Upper lobe of left lung (tissue), 6 donors: ENCODE measurements at regions not wholly inside any gene's neighbourhood (a gene's known extent, or its start where the extent isn't known, plus 50 kb on each side); places are given as distances from the start of the nearest gene placed in this dataset.

Experiments
- ATAC-seq, 2 donors: fragments of 200-7000 bp; cut with Tn5 transposase; one replicate each; pipeline ENCODE4 v1.9.1; 2022; ENCODE audit warnings: mild to moderate bottlenecking in 2 of 2, moderate library complexity in 2 of 2; ENCODE audit not compliant: low FRiP score in 2 of 2
- DNase-seq, 2 donors: peaks; one replicate each; pipeline ENCODE4 v3.0.0-alpha.2; 2019 to 2020
- H3K27ac ChIP-seq, 4 donors: fragments of 200-600 bp; sonication (generic); one replicate each; pipeline ENCODE4 v1.5.1; 2016 to 2019
- H3K27me3 ChIP-seq, 4 donors: fragments of 200-600 bp; sonication (generic); one replicate each; pipeline ENCODE4 v1.5.1; 2017 to 2019
- H3K36me3 ChIP-seq, 4 donors: fragments of 200-600 bp; sonication (generic); one replicate each; pipeline ENCODE4 v1.5.1; 2016 to 2019
- H3K4me1 ChIP-seq, 4 donors: fragments of 200-600 bp; sonication (generic); one replicate each; pipeline ENCODE4 v1.5.1; 2018 to 2019
- H3K4me3 ChIP-seq, 4 donors: fragments of 200-600 bp; sonication (generic); one replicate each; pipeline ENCODE4 v1.5.1; 2017 to 2019; ENCODE audit warnings: mild to moderate bottlenecking in 2 of 4, moderate library complexity in 1 of 4
- H3K9me3 ChIP-seq, 4 donors: fragments of 200-600 bp; sonication (generic); one replicate each; pipeline ENCODE4 v1.5.1; 2018 to 2019
- EP300 ChIP-seq, 4 donors: sonication (generic); formaldehyde crosslinking; IDR thresholded peaks; one replicate each; pipeline ENCODE4 v1.5.1; 2017; ENCODE audit warnings: antibody characterized with exemption in 4 of 4, control low read depth in 2 of 4
- POLR2A ChIP-seq, 4 donors: fragments of 450-650 bp; IDR thresholded peaks; one replicate each; pipeline ENCODE4 v1.5.1; 2016 to 2017; ENCODE audit warnings: antibody characterized with exemption in 4 of 4, mild to moderate bottlenecking in 2 of 4
- POLR2AphosphoS5 ChIP-seq, 2 donors: sonication (generic); formaldehyde crosslinking; IDR thresholded peaks; one replicate each; pipeline ENCODE4 v1.5.1; 2017; ENCODE audit warnings: antibody characterized with exemption in 2 of 2
- WGBS, 2 donors: methylation state at CpG; one replicate each; pipeline ENCODE4 v1.1.5; 2017 to 2018; 5-methylcytosine and 5-hydroxymethylcytosine counted together
- TF ChIP-seq, protein P1 (sequence below), 6 experiments: fragments of 450-650 bp in 4 of 6; fragments of 200-600 bp in 2 of 6; sonication (generic) in 2 of 6; IDR thresholded peaks; one replicate each; pipeline ENCODE4 v1.5.1; 2016 to 2019; ENCODE audit warnings: antibody characterized with exemption in 6 of 6
- donor health status: DM: no; HTN: no; CAD: no; lungs with moderate emphysema.
- donor health status: DM: no; HTN: yes; CAD: no; lungs with severe emphysema.

GRCh38 chr10:33552290-33552689 is 217.8 kb upstream of the NRP1 start:
- DNase-seq (no peak), ATAC-seq (no peak)
- Histone ChIP-seq H3K4me3 (no peak overlapping the region), H3K27ac (no peak overlapping the region), H3K9me3 (no peaks in the 10 kb centered on the region), H3K4me1 (no peaks in the 10 kb centered on the region), H3K27me3 (no peaks in the 10 kb centered on the region), H3K36me3 (no peaks in the 10 kb centered on the region)
- 73 to 86% methylated on average over 4 of the region's 4 CpGs for WGBS, 2 donors
- TF ChIP-seq, protein P1, sequence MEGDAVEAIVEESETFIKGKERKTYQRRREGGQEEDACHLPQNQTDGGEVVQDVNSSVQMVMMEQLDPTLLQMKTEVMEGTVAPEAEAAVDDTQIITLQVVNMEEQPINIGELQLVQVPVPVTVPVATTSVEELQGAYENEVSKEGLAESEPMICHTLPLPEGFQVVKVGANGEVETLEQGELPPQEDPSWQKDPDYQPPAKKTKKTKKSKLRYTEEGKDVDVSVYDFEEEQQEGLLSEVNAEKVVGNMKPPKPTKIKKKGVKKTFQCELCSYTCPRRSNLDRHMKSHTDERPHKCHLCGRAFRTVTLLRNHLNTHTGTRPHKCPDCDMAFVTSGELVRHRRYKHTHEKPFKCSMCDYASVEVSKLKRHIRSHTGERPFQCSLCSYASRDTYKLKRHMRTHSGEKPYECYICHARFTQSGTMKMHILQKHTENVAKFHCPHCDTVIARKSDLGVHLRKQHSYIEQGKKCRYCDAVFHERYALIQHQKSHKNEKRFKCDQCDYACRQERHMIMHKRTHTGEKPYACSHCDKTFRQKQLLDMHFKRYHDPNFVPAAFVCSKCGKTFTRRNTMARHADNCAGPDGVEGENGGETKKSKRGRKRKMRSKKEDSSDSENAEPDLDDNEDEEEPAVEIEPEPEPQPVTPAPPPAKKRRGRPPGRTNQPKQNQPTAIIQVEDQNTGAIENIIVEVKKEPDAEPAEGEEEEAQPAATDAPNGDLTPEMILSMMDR (IDR thresholded peaks at IDR 0.05) = no peak
- TF ChIP-seq POLR2A (IDR thresholded peaks at IDR 0.05) = no peak
- TF ChIP-seq POLR2AphosphoS5 (IDR thresholded peaks at IDR 0.05) = no peak
- TF ChIP-seq EP300 (IDR thresholded peaks at IDR 0.05) = no peak

DNA sequence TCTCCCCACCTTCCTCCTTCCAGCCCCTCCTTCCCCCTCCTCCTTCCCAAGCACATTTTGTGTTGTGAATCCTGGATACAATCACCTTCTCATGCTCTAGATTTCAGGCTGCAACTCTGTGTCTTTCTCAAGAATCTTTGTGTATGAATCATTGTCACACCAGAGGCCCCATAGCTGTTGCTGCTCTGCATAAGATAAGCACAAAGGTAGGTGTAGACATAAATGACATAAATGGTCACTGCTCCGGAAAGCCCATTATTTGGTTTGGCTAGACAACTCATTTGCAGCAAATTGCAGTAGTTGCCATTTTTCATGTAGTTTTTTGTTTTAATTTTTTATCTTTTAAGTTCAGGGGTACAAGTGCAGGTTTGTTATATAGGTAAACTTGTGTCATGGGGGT is 216.3 kb upstream of the NRP1 start:
- no peaks in the 10 kb centered on the region for H3K9me3 ChIP-seq
- H3K36me3 ChIP-seq = no peaks in the 10 kb centered on the region
- no peak for DNase-seq
- TF ChIP-seq, protein P1 (IDR thresholded peaks at IDR 0.05) = no peak
- no peak for TF ChIP-seq EP300 (IDR thresholded peaks at IDR 0.05)
- TF ChIP-seq POLR2A (IDR thresholded peaks at IDR 0.05) = no peak
- no peak for TF ChIP-seq POLR2AphosphoS5 (IDR thresholded peaks at IDR 0.05)
- ATAC-seq = no peak
- no peak overlapping the region for H3K4me3 ChIP-seq
- H3K4me1 ChIP-seq = no peaks in the 10 kb centered on the region
- H3K27me3 ChIP-seq = no peaks in the 10 kb centered on the region
- 82 to 91% methylated on average over 1 of the region's 1 CpG for WGBS, 2 donors
- no peak overlapping the region for H3K27ac ChIP-seq

DNA sequence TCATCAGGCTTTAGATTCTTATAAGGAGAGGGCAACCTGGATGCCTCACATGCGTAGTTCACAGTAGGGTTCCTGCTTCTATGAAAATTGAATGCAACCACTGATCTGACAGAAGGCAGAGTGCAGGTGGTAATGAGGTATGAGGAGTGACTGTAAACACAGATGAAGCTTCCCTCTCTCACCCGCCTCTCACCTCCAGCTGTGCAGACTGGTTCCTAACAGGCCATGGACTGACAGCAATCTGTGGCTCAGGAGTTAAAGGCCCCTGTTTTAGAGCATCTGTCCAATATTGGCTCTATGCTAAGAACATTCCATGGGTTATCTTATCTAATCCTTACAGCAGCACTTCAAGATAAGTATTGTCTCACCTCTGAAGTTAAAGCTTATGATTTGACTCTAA is 213.5 kb upstream of the NRP1 start:
- 95 to 98% methylated on average over 2 of the region's 2 CpGs for WGBS, 2 donors
- TF ChIP-seq EP300 (IDR thresholded peaks at IDR 0.05) (no peak), POLR2A (IDR thresholded peaks at IDR 0.05) (no peak), POLR2AphosphoS5 (IDR thresholded peaks at IDR 0.05) (no peak)
- TF ChIP-seq, protein P1 (IDR thresholded peaks at IDR 0.05) = no peak
- Histone ChIP-seq H3K4me1 (no peaks in the 10 kb centered on the region), H3K36me3 (no peaks in the 10 kb centered on the region), H3K9me3 (peaks cover 0 to 11% (median 3%) of the 10 kb centered on the region in 4 donors), H3K27me3 (no peaks in the 10 kb centered on the region), H3K4me3 (no peak overlapping the region), H3K27ac (no peak overlapping the region)
- no peak for DNase-seq
- ATAC-seq = no peak

DNA sequence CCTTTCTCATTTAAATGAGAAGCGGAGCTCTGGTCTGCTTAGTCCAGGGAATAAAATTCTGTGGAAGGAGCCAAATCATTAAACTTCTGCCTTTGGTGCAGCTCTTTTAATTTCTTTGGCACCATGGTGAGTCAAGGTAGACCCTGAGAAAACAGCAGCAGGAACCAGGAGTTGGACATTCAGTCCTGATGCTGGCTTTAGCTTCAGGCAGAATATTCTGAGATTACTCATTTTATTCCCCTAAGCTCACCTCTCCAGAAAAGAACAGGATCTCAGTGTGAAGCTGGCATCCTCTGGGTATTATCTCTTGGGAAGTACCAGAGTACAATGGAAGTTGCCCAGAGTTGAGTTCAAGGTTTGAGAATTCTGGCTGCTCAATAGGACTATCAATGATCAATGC is 211.6 kb upstream of the NRP1 start:
- TF ChIP-seq, protein P1 (IDR thresholded peaks at IDR 0.05) = no peak
- TF ChIP-seq POLR2AphosphoS5 (IDR thresholded peaks at IDR 0.05) = no peak
- no peak for TF ChIP-seq POLR2A (IDR thresholded peaks at IDR 0.05)
- TF ChIP-seq EP300 (IDR thresholded peaks at IDR 0.05) = no peak
- no peak for ATAC-seq
- H3K27ac ChIP-seq = no peak overlapping the region
- no peaks in the 10 kb centered on the region for H3K4me1 ChIP-seq
- H3K27me3 ChIP-seq = no peaks in the 10 kb centered on the region
- no peak overlapping the region for H3K4me3 ChIP-seq
- no peaks in the 10 kb centered on the region for H3K36me3 ChIP-seq
- no peak for DNase-seq
- WGBS, 2 donors = 100% methylated on average over 1 of the region's 1 CpG
- H3K9me3 ChIP-seq = peaks cover 0 to 13% (median 3%) of the 10 kb centered on the region in 4 donors

DNA sequence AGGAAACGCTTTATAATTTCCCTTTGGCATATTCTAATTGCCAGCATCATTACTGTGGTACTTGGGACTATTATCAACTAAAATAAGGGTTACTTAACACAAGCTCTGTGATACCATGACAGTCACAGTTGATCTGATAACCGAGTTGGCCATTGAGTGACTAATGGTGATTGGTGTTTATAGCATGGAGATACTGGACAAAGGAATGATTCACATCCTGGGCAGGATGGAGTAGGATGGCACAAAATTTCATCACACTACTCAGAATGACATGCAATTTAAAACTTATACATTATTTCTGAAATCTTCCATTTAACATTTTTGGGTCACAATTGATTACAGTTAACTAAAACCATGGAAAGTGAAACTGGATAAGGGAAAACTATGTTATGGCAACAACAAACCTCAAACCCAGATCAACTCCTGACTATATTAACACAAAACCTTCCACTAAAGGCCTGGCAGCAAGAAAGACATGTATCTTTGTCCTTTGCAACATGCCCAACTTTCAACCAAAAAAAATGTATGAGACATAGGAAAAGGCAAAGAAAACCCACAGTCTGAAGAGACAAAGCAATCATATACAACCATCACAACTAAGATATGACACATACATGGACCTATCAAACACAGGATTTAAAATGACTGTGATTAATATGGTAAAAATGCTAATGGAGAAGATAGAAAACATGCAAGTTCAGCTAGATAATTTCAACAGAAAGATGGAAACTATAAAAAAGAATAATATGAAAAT is 208.5 kb upstream of the NRP1 start:
- DNase-seq (no peak), ATAC-seq (no peak)
- Histone ChIP-seq H3K27me3 (no peaks in the 10 kb centered on the region), H3K36me3 (no peaks in the 10 kb centered on the region), H3K27ac (no peak overlapping the region), H3K4me1 (no peaks in the 10 kb centered on the region), H3K4me3 (no peak overlapping the region), H3K9me3 (peaks cover 0 to 13% (median 3%) of the 10 kb centered on the region in 4 donors)
- 74 to 95% methylated on average over 2 of the region's 2 CpGs for WGBS, 2 donors
- TF ChIP-seq, protein P1 (IDR thresholded peaks at IDR 0.05) = no peak
- TF ChIP-seq POLR2A (IDR thresholded peaks at IDR 0.05) = no peak
